Renal pelvis (tissue), 1 donor: ENCODE measurements at regions not wholly inside any gene's neighbourhood (a gene's known extent, or its start where the extent isn't known, plus 50 kb on each side); places are given as distances from the start of the nearest gene placed in this dataset.
"Not testable (repeated sequence)": the region's sequence is repeated elsewhere in the genome, so short reads cannot be mapped to it uniquely, and the experiment has no call there.

ENCODE experiments used
- DNase-seq: peaks from one replicate; pipeline ENCODE4 v3.0.0-alpha.2; 2013

- DNase-seq, result no peak
These were observed 636.2 kb upstream of the SGO1 start for GRCh38 chr3:20822251-20822650.

GRCh38 chr3:20820872-20821271 is 634.9 kb upstream of the SGO1 start:
- DNase-seq, result not testable (repeated sequence)

- no peak for DNase-seq
These were observed 625.6 kb upstream of the SGO1 start for GRCh38 chr3:20811631-20812030.

DNA sequence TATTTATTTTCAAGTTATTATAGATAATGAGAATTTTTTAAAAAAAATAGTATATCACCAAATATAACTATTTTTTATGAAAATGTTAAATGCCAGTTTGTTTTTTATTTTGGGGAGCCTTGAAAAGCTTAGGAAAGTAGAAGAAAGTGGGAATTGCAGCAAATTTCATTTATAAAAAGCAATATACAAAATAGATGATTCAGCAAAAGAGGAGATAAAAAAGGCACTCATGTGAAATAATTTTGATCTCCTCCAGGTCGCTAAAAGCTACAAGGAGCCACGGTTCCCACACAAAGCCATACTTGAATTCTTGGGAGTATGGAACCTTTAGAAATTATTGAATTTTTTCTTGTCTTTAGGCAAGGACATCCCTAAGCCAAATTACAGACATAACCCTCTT is 625.0 kb upstream of the SGO1 start:
- DNase-seq, result no peak

DNA sequence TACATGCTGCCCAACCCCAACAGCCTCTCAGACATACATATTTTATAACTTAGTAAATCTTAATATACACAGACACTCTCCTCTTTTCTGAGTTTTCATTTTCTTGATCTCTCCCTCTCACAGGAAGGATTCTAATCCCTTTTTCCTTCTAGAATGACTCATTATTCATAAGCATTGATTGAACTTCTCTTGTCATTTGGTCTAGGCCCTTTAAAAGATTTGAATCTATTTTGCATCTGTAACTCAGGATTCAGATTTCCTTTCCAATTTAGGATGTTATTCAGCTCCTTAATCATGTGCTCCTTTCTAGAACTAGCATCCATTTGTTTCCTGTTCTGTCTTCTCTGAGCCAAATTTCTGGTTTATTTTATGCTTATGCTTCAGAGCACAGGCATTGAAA is 624.5 kb upstream of the SGO1 start:
- no peak for DNase-seq

GRCh38 chr3:20809356-20809755 is 623.4 kb upstream of the SGO1 start:
- DNase-seq, result no peak

- DNase-seq, result no peak
These were observed 622.9 kb upstream of the SGO1 start for GRCh38 chr3:20808864-20809263.

DNA sequence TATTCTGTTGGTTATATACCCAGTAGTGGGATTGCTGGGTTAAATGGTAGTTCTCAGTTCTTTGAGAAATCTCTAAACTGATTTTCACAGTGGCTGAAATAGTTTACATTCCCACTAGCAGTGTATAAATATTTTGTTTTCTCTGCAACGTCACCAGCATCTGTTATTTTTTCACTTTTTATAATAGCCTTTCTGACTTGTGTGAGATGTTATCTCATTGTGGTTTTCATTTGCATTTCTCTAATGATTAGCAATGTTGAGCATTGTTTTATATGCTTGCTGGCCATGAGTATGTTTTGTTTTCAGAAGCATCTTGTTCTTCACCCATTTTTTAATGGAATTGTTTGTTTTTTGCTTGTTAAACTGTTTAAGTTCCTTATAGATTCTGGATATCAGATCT is 612.7 kb upstream of the SGO1 start:
- DNase-seq, result no peak

DNA sequence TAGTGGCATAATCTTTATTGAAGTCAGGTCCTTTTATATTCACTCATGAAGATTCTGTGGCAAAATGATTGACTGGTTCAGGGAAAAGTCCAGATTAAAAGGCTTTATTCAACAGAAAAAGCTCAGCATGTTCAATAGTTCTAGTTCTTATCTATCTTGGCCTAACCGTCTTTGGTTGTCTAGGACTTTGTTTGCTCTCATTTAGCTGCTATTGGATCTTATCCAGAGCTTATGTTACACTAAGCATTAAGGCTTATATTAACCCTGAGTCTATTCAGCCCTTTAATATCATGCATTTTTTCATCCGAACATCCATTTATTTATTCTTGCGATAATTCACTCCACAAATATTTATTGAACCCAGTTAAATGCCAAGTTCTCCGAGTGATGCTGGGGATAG is 601.0 kb upstream of the SGO1 start:
- no peak for DNase-seq

- DNase-seq, result no peak
These were observed 590.7 kb upstream of the SGO1 start for GRCh38 chr3:20776692-20777091.

DNA sequence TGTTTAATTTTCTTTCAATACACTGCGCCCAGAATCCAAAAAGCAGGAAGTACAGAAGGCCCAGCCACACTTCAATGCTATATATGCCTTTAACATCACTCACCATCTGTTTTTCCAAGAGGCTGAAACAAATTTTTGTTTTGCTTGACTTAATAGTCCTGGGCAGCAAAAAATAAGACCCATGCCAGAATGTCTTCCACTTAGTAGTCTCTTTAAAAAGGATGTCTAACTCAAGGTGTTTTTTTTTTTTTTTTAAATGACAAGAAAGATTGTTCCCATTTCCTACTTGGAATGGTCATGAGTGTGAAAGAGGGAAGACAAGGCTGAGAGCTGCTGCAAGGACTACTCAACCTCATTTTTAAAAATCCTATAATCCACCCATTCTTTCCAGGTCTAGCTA is 590.3 kb upstream of the SGO1 start:
- no peak for DNase-seq

DNA sequence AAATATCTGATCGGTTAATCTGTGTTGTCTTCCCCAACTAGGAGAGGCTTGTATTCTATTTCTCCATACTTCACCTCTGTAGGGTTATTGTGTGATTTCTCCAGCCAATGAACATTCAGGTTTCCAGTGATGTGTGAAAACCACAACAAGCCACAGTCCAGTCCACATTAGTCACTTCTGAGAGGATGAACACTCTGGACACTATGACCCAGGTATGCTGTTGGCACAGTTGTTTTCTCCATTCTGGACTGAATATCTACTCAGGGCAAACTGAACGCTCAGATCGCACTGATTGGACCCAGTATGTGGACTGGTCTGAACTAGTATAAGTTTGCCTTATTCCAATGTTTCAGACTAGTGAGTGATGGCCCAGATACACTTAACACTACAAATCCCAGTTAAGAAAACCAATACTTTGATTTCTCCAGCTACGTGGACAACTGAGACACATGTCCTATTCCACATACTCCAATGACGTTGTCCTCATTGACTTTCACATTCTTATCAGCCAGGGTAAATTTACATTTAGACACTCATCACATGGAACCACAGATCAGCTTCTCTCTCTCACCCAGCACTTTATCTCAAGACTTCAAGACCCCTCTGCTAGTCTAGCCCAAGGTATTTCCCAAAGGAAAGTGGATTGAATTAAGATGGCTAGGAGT is 587.4 kb upstream of the SGO1 start:
- DNase-seq, result no peak

- no peak for DNase-seq
These were observed 586.9 kb upstream of the SGO1 start for GRCh38 chr3:20772869-20773268.

GRCh38 chr3:20769430-20769829 is 583.4 kb upstream of the SGO1 start:
- DNase-seq, result no peak

- no peak for DNase-seq
These were observed 575.0 kb upstream of the SGO1 start for GRCh38 chr3:20760981-20761380.

DNA sequence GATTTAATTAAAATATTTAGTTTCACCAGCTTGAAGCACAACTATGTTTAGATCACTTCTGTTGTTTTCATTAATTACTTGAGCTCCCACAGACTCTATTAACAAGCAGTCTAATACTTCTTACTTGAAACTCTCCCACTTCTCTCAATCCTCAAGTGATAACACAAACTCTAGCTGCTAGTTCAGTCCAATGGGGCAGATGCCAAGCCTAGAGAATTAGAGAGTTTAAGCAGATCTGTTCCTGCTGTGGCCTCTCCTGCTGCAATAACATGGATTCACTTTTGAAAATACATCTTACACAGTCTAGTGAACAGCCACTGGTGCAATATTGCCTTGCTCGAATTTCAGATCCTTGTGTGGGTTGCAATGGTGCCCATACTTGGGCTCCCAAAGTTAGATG is 566.4 kb upstream of the SGO1 start:
- no peak for DNase-seq

DNA sequence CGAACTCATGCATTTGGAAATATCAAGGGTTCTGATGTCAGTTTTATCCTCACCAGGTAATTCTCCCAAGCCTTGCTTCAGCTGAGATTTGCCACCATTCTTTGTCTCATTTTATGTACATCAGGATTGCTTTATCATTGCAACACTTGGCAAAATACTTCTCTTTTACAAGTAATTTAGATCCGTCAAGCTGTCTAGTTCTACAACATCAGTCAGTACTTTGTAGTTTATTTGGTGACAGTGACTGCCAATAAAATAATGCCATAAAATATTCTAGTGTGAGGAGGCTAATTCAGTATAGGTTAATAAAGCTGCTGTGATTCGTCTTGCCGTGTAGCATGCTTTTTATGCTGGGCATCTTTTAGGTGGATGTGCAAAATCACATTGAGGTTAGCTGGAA is 565.3 kb upstream of the SGO1 start:
- no peak for DNase-seq

GRCh38 chr3:20747741-20748140 is 561.7 kb upstream of the SGO1 start:
- no peak for DNase-seq

DNA sequence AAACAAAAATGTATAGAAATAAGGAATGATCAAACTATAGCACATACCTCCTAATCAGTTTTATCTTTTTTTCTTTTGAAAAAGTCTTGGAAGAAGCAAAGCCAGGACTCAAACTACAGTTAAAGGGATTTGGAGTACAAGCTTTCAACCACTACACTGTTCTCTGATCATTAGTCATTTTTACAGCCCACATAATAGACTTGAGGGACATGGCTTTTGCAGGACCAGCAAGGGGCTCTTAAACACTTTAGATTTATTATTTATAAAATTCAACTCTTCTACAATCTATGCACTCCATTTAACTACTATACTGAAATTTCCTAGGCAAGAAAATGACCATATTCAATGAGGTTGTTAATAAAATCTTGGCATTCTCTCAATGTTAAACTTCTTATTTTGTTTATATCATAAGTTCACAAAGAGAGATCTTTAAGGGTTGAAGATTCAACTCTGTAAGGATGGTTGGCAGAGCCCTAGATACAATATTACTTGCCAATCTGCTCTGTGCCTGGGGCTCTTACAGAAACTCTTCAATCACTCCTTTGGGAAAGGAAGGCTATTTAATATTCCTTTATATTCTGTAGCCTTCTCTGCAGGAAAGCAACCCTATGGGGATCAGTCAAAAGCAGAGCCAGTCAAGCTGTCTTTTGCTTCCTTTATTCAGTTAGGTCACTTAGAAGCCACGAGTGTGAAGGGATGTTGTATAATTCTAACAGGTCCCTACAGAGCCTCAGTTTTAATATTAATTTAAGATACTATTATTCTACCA is 557.7 kb upstream of the SGO1 start:
- DNase-seq, result peak; percentile 42

GRCh38 chr3:20742903-20743552 is 557.0 kb upstream of the SGO1 start:
- DNase-seq, result no peak

DNA sequence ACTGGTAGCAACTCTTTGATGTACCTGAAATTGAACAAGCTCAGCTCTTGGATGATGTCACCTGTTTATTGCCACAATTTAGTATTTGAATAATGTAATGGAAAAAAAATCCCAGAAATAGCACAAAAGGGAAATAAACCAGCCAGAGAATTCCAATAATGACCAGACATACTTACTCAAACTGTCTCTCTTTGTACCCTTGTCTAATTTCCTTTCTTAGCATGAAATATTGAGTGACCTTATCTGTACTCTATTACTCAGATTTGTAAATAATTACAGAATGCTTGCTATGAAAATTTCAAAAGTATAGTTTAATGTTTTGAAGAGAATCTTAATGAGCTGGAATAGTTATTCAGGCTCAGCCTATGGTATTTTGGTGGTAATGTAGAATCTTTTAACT is 555.4 kb upstream of the SGO1 start:
- DNase-seq, result no peak

- no peak for DNase-seq
These were observed 553.8 kb upstream of the SGO1 start for GRCh38 chr3:20739814-20740213.

DNA sequence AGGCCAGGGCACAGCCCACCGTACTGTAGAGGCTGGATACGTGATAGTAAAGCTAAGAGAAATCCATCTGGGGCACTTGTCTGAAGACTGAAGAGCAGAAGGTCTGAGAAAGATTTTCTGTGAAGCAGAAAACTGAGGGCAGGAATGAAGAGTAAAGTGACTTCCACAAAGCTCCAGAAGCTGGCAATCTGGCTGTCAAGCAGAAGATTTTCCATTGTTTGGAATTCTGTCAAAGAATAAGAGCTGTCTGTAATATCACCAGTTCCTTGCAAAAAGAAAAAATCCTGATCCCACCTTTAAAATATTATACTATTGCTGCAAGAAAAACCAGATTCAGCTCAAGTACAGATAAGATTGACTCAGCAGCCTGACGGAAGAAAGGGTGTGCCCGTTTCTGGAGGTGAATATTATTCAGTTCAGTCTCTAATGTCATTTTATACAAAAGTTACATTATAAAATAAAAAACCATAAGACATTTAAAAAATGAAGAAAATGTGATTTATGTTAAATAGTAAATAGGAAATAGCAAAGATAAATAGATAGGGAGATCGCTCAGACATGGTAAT is 550.4 kb upstream of the SGO1 start:
- no peak for DNase-seq
